Fibroblast of pulmonary artery (primary cell): ENCODE measurements at regions not wholly inside any gene's neighbourhood (a gene's known extent, or its start where the extent isn't known, plus 50 kb on each side); places are given as distances from the start of the nearest gene placed in this dataset.

Experiments
- DNase-seq: peaks from one replicate; pipeline ENCODE4 v3.0.0-alpha.2; 2010; ENCODE audit warnings: low read depth
- H3K4me3 ChIP-seq: replicated peaks from 2 replicates; pipeline ENCODE4 v1.5.1; 2011; ENCODE audit warnings: low read depth, mild to moderate bottlenecking, control low read depth, low read length, moderate library complexity
- CTCF ChIP-seq: IDR thresholded peaks from 2 replicates; pipeline ENCODE4 v1.5.1; 2011; ENCODE audit warnings: mild to moderate bottlenecking, control low read depth, low read length, inconsistent platforms; ENCODE audit errors: missing control alignments

- no peak for TF ChIP-seq CTCF
- no peak for DNase-seq
- H3K4me3 ChIP-seq: no peak overlapping the region
Observed at GRCh38 chr12:34301251-34302130, 279.2 kb downstream of the ALG10 start.

GRCh38 chr12:34302131-34302885 is 280.0 kb downstream of the ALG10 start:
- no peak for DNase-seq
- no peak overlapping the region for H3K4me3 ChIP-seq
- no peak for TF ChIP-seq CTCF

- TF ChIP-seq CTCF: no peak
- H3K4me3 ChIP-seq: no peak overlapping the region
- no peak for DNase-seq
Observed at GRCh38 chr12:34303091-34303870, 281.0 kb downstream of the ALG10 start.

DNA sequence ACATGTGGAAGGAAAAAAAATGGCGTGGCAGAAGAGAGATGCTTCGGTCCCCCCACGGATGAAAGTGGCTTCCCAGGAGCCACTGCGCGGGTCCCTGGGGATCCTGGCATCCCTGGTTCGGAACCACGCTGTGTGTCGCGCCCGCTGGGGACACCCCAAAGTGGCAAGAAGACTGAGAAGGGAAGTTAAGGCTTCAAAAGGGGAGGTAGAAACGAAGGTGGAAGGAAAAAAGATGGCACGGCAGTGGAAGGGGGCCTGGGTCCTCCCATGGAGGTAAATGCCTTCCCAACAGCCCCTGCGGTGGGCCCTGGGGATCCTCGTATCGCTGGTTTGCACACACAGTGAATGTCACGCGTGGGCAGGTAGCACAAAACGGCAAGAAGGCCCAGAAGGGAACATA is 281.7 kb downstream of the ALG10 start:
- H3K4me3 ChIP-seq: no peak overlapping the region
- no peak for DNase-seq
- TF ChIP-seq CTCF: no peak

GRCh38 chr12:34304546-34304945 is 282.2 kb downstream of the ALG10 start:
- no peak for TF ChIP-seq CTCF
- no peak overlapping the region for H3K4me3 ChIP-seq
- DNase-seq: no peak

DNA sequence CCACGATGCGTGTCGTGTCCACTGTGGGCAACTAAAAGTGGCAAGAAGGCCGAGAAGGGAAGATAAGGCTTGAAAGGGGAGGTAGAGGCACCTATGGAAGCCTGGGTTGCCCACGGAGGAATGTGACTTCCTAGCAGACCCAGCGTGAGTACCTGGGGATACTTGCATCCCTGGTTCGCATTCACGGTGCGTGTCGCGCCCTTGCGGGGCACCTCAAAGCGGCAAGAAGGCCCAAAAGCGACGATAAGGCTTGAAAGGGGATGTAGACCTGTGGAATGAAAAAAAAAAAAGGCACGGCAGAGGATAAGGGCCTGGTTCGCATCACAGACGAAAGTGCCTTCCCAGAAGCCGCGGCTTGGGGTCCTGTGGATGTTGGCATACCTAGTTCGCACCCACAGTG is 282.9 kb downstream of the ALG10 start:
- no peak overlapping the region for H3K4me3 ChIP-seq
- TF ChIP-seq CTCF: no peak

More for the DNA sequence above, 282.9 kb downstream of the ALG10 start:
- DNase-seq: no peak
